T47D (cell line): ENCODE measurements at regions not wholly inside any gene's neighbourhood (a gene's known extent, or its start where the extent isn't known, plus 50 kb on each side); places are given as distances from the start of the nearest gene placed in this dataset.

ENCODE experiments used
- DNase-seq, 2 experiments: peaks; one replicate each; pipeline versions ENCODE4 v3.0.0 to v3.0.0-alpha.2; 2011 to 2012; ENCODE audit warnings: low read depth in 1 of 2, low spot score in 1 of 2
- JUND ChIP-seq: IDR thresholded peaks from 2 replicates; pipeline ENCODE4 v1.6.1; 2012; ENCODE audit warnings: low read depth
- in situ Hi-C: cut with HindIII; loops from 2 replicates; pipeline ENCODE4 v1.10.0; 2016; ENCODE audit warnings: low sequenced_read_pairs, low pct_unique_long_range_greater_than_20kb

GRCh38 chr13:105762096-105762495, 773.4 kb downstream of the EFNB2 start:
- in situ Hi-C loops: no loop called here
- TF ChIP-seq JUND: no peak
- DNase-seq: no peak

DNA sequence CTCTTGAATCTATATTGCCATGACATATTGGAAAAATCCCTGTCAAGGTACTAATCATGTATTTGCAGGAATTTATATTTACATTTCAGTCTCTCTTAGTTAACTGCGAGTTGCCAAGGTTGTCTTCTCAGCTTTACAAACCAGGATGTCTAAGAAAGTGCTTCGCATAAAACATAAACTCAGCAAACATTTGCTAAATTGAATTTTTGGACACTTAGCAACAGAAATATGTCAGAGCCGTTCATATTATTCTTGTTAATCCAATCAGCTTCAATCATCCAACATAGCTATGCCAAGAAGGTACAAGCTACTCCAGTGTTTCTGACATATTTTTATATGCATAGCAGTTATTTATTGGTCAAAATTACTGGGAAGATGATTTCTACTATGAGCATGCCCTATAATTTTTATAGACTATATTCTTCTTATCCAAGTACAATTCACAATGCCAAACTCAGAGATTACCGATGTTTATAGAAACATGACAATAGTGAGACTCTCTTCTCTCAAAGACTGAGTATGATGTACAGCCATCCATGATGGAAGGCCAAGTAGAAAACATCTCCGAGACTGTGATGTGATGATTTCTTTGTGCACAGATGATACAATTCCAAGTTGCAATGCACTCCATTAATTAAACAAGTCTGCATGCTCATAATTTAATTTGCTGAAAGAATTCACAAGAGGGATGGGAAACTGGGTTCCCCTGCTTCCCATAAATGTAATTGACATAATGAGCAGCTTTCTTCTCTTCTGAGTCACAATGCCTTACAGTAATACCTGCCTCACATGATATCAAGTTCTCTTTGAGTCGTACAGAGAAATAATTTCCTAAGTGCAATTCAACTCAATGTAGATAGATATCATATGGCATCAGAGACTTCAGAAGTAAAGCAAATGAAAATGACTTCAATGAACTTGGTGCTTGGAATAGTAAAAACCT, 776.3 kb downstream of the EFNB2 start:
- no peak for TF ChIP-seq JUND
- no peak for DNase-seq
- in situ Hi-C loops: no loop called here

DNA sequence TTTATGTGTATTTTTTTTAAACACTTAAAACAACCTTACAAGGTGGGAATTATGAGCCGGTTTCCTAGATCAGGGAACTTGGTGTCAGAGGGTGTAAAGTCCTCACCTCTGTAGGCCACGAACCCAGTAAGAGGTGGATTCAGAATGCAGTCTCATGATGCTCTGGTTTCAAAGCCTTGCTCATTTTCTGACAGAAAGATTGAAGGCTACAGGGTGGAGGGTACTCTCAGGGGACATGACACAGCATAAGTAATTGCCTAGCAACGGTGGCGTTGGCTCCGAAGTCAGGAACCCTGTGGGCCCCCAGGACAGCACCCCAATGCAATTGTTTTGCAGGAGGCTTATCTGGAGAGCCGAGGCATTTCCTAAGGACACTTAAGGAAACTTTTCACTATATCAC, 794.7 kb downstream of the EFNB2 start:
- TF ChIP-seq JUND: no peak
- no peak for DNase-seq
- in situ Hi-C loops: no loop called here

DNA sequence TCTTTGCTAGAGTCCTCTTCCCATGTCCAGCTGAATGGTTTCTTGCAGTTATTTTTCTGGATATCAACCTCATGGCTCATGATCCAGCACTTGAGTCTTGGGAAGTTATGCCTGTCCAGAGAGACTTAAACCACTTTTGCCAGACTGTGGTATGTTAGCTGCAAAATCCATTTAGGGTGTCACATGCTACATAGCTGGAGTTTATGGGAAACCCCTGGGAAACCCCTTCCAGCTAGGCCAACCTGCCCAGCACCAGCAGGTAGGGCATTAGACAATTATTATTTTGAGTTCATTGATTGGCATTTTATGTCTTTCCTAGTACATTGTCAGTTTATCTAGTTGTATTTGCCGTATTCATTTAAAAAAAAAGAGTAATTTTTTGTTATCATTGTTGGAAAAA, 797.8 kb downstream of the EFNB2 start:
- in situ Hi-C loops: no loop called here
- no peak for DNase-seq
- TF ChIP-seq JUND: no peak

GRCh38 chr13:105735281-105735680, 800.2 kb downstream of the EFNB2 start:
- no peak for TF ChIP-seq JUND
- in situ Hi-C loops: no loop called here
- no peak for DNase-seq

GRCh38 chr13:105732806-105733529, 802.5 kb downstream of the EFNB2 start:
- no peak for TF ChIP-seq JUND
- in situ Hi-C loops: no loop called here
- no peak for DNase-seq

- in situ Hi-C loops: no loop called here
- DNase-seq: no peak
- no peak for TF ChIP-seq JUND
These were observed 809.6 kb downstream of the EFNB2 start for GRCh38 chr13:105725887-105726286.

DNA sequence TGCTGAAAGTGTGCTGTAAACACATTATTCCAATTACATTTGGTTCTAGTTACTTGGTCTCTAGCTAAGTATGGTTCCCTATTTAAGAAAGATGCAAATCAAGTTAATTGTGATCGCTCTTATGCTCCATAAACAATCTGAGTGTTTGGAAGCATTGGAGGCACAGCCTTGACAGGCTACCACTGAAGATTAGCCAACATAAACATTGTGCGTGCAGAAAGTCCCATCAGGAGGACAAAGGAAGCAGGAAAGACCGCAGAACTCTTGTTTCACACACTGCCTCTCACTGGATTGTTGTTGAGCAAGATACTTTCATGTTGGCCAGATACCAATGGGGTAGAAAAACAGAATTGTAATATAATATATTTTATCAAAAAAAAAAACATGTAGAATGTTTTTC, 814.4 kb downstream of the EFNB2 start:
- peak in 1 of 2 experiments; percentile 2 for DNase-seq
- in situ Hi-C loops: no loop called here
- TF ChIP-seq JUND: no peak

DNA sequence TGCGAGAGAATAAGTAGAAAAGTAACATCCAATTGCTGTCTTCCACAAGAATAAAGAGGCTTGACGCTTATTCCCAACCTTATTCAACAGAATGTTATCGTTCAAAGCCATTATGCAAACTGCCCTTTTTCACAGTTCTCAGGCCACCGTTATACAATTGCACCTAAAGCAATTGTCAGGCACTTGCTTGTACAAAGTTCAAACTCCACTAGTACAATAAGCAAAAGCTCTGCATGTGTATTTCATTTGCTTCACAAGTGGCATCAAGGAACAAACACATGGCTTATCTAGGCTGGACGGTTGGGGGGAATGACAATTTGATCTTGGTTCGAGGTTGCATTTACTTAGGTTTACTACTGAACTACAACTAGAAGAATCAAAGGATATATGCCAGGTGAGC, 815.6 kb downstream of the EFNB2 start:
- TF ChIP-seq JUND: no peak
- DNase-seq: no peak
- in situ Hi-C loops: no loop called here

GRCh38 chr13:105709181-105709580, 826.3 kb downstream of the EFNB2 start:
- DNase-seq: no peak
- in situ Hi-C loops: no loop called here
- TF ChIP-seq JUND: no peak

- DNase-seq: no peak
- no peak for TF ChIP-seq JUND
- in situ Hi-C loops: no loop called here
These were observed 831.6 kb downstream of the EFNB2 start for GRCh38 chr13:105703843-105704242.

GRCh38 chr13:105702441-105702840, 833.0 kb downstream of the EFNB2 start:
- in situ Hi-C loops: no loop called here
- TF ChIP-seq JUND: no peak
- DNase-seq: no peak

GRCh38 chr13:105692769-105693168, 842.7 kb downstream of the EFNB2 start:
- in situ Hi-C loops: no loop called here
- no peak for DNase-seq
- TF ChIP-seq JUND: no peak
